IPS-18c (cell line): ENCODE measurements at regions not wholly inside any gene's neighbourhood (a gene's known extent, or its start where the extent isn't known, plus 50 kb on each side); places are given as distances from the start of the nearest gene placed in this dataset.

Experiments
- H3K4me3 ChIP-seq: 2 replicates; pipeline ENCODE4 v1.7.0; 2013; ENCODE audit warnings: low read depth, mild to moderate bottlenecking, low read length, moderate library complexity; ENCODE audit not compliant: insufficient read depth
- H3K9me3 ChIP-seq: one replicate; pipeline ENCODE4 v1.6.1; 2013; ENCODE audit warnings: mild to moderate bottlenecking, low read length, moderate library complexity; ENCODE audit not compliant: control insufficient read depth, insufficient read depth

DNA sequence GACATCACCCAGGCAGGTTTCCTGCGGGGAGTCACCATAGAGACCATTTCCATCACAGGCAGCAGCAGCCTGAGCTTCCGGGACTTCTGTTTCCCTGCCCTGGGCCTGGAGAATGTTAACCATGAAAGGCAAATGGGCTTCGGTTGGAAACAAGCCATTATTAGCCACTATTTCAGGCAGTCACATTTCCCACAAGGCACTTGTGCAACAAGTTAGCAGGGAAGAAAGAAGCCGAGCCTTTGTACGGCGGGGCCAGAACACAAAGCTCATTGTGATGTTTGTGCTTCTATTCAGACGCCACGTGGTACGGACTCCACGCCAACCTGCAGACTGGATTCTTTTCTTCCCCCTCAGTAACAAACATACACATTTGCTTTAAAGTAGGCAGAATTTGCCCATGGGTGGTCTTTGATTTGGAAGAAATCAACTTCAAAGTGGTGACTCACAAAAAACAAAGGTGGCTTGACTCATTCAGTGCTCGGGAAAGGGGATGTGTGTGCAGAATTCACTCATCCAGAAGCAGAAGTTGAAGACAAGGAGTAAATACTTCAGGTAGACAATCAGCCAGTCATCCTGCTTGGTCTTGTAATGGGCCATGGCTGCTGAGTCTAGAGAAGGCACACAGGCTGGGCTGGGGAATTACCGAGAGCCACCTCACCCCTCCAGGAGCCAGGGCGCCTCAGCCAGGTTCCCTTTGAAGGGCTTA is 154.2 kb upstream of the PRMT8 start:
- Histone ChIP-seq H3K9me3 (no peaks in the 10 kb centered on the region), H3K4me3 (no peak overlapping the region)

- H3K4me3 ChIP-seq, result no peak overlapping the region
- H3K9me3 ChIP-seq, result no peaks in the 10 kb centered on the region
These were observed 153.1 kb upstream of the PRMT8 start for GRCh38 chr12:3337944-3338343.

DNA sequence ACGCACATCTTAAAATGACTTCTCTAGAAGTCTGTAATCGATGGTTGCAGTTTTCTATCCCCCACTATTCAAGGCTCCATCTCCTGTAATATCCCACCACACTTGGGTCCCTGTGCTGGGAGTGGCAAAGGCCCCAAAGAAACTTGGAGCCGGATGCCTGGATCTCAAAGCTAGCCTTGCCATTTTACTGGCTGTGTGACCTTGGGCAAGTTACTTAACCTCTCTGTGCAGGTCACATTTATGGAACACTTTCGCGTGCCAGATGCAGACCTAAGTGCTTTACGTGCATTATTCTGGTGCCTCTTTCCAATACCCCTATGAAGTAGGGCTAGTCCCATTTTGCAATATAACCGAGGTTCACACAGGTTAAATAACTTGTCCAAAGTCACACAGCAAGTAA is 151.8 kb upstream of the PRMT8 start:
- Histone ChIP-seq H3K4me3 (no peak overlapping the region), H3K9me3 (no peaks in the 10 kb centered on the region)

DNA sequence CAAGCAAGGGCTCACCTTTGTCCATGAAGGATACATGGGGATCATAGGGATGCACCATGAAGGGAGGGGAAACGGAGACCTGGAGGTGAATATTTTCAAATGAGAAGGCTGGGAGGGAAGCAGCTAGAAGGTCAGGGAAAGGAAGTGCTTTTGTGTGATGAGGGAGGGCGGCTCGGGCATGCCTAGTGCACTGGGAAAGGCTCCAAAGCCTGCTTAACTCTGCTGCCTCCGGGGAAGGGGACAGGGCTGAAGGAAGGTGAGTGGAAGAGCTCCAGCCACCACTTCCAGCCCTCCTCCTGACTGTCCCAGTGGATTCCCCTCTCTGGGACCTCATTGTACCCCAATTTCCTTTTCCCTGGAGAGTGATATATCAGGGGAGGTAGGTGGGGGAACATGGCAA is 149.4 kb upstream of the PRMT8 start:
- Histone ChIP-seq H3K4me3 (no peak overlapping the region), H3K9me3 (no peaks in the 10 kb centered on the region)

DNA sequence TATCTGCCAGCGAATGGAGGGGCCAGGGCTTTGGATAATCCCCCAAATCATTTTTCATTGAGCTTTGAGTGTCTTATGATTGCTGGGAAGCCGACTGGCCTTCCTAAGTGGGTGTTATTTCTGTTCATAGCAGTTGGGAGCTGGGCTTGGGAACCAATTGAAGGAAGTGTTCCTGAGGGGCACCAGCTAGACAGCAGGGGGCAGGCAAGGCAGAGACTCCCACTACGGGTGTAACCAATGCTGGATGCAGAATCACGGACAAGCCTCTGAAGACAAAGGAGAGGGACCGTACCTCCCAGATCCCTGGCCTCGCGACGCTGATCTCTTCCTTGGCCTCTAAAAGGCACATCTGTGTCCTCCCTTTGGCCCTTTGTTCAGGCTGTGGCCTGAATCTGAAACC is 149.0 kb upstream of the PRMT8 start:
- no peaks in the 10 kb centered on the region for H3K9me3 ChIP-seq
- H3K4me3 ChIP-seq, result no peak overlapping the region

- Histone ChIP-seq H3K9me3 (no peaks in the 10 kb centered on the region), H3K4me3 (no peak overlapping the region)
These were observed 142.9 kb upstream of the PRMT8 start for GRCh38 chr12:3348055-3348454.

DNA sequence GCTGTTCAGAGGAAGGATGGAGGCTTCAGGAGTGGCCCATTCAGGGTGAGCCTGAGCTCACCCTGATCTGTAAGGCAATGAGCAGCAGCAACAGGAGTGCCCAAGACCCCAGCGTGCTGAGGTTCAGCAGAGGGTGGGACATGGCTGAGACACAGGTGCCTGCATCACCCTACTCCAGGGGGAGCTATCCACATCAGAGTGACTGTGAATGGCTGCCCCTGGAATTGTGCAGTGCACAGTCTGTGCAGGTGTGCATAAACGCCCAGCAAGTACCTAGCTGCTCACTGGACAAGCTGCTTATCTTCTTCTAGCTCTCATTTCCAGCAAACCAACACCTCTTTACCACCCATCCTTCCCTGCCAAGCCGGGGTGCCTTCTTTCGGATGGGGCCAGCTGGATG is 140.6 kb upstream of the PRMT8 start:
- Histone ChIP-seq H3K9me3 (no peaks in the 10 kb centered on the region), H3K4me3 (no peak overlapping the region)

DNA sequence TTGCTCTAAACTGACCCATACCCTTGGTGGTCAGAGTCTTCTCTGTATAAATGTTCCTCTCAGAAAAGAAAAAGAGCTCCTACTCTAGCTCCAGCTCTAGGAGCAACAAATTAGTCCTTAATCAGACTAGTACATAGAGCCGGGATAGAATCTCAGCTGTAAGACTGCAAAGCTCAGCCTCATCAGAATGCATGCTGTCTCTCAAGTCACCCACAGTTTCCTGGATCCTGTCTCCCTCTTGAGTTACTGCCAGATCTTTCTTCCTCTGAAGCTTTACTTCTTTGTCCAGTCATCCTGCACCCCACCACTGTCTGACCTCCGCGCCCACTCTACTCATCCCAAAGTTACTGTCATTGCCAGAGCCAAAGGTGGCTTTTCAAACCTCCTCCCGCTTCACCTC is 139.3 kb upstream of the PRMT8 start:
- Histone ChIP-seq H3K4me3 (no peak overlapping the region), H3K9me3 (no peaks in the 10 kb centered on the region)

DNA sequence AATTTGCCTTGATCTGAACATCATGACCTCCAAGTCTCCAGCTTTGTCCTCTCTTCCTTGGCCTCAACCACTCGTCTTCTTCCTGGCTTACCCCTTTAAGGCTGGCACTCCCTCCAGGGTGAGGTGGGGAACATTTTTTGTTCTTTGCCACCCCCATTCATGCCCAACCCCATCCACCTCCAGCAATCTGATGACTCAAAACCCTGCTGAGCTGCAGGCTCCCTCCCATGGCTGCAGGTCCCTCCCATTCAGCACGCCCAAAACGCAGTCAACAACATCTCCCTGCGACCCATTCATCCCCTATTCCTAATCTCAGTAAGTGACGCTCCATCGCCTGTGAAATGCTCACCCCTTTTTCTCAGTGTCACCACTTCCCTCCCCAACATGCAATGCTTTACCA is 138.8 kb upstream of the PRMT8 start:
- Histone ChIP-seq H3K4me3 (no peak overlapping the region), H3K9me3 (no peaks in the 10 kb centered on the region)

DNA sequence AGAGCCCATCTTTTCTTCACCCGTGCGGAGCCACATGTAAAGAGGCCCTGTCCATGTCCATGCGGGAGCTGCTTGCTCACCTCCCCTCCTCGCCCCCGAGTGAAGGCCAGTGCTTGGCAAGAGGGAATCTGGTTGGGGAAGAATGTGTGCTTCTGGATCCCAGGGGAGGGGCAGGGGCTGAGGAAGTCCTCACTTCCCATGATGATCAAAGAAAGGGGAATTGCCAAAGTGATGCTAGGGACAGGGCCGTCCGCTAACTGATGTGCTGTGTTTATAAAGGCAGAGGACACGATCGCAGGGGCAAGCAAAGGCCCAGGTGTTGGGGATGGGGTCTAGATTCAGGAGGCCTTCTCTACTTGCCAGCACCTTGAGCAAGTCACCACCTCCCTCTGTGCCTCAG is 137.4 kb upstream of the PRMT8 start:
- peaks cover 2% of the 10 kb centered on the region for H3K9me3 ChIP-seq
- no peak overlapping the region for H3K4me3 ChIP-seq

- Histone ChIP-seq H3K4me3 (no peak overlapping the region), H3K9me3 (peaks cover 2% of the 10 kb centered on the region)
These were observed 136.4 kb upstream of the PRMT8 start for GRCh38 chr12:3354586-3354985.

GRCh38 chr12:3355378-3355900 is 135.6 kb upstream of the PRMT8 start:
- Histone ChIP-seq H3K4me3 (no peak overlapping the region), H3K9me3 (peaks cover 2% of the 10 kb centered on the region)

GRCh38 chr12:3357950-3358525 is 133.0 kb upstream of the PRMT8 start:
- peaks cover 2% of the 10 kb centered on the region for H3K9me3 ChIP-seq
- H3K4me3 ChIP-seq, result no peak overlapping the region

GRCh38 chr12:3359478-3359877 is 131.5 kb upstream of the PRMT8 start:
- Histone ChIP-seq H3K4me3 (no peak overlapping the region), H3K9me3 (peaks cover 2% of the 10 kb centered on the region)

- no peak overlapping the region for H3K4me3 ChIP-seq
- peaks cover 2% of the 10 kb centered on the region for H3K9me3 ChIP-seq
These were observed 129.9 kb upstream of the PRMT8 start for GRCh38 chr12:3361146-3361545.

DNA sequence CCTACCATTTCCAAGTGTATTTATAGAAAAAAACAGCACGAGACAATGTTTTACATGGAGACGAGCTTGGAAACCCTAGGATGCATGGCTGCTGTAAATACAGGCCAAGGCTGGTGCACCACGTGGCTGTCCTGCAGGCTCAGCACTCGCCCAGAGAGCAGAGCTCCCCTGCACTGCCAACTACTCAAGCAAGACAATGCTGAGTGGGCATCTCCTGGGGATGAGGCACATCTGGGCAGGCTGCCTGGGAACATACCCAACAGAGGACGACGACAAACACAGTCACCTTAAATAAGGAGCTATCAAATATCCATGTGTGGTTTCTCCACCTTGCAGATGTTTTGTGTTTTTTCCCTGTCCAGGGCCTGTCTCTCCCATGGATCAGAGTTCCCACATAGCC is 128.3 kb upstream of the PRMT8 start:
- Histone ChIP-seq H3K4me3 (no peak overlapping the region), H3K9me3 (peaks cover 2% of the 10 kb centered on the region)

DNA sequence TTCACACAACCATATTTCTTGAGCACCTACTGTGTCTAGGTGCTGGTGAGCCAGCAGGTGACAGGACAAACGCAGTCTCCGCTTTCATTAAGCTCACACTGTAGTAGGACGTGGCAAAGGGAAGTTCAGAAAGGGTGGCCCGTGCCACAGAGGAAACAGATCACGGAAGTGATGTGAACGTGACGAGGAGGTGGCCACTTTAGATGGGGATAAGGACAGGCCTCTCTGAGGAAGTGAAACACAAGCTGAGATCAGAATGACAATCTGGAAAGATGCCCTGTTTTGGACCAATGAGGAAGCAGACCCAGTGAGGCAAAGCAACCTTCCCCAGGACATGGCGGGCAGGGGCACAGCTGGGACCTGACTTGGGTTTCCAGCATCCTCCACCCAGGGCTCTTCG is 127.4 kb upstream of the PRMT8 start:
- Histone ChIP-seq H3K9me3 (no peaks in the 10 kb centered on the region), H3K4me3 (no peak overlapping the region)

- Histone ChIP-seq H3K9me3 (no peaks in the 10 kb centered on the region), H3K4me3 (no peak overlapping the region)
These were observed 126.8 kb upstream of the PRMT8 start for GRCh38 chr12:3364226-3364625.
